GM12864 (cell line): ENCODE measurements at regions not wholly inside any gene's neighbourhood (a gene's known extent, or its start where the extent isn't known, plus 50 kb on each side); places are given as distances from the start of the nearest gene placed in this dataset.
"Not testable (repeated sequence)": the region's sequence is repeated elsewhere in the genome, so short reads cannot be mapped to it uniquely, and the experiment has no call there.

Experiments
- DNase-seq: peaks from one replicate; pipeline ENCODE4 v3.0.0-alpha.2; 2011; ENCODE audit warnings: low read depth
- H3K4me3 ChIP-seq: 2 replicates; pipeline ENCODE4 v1.5.1; 2011; ENCODE audit warnings: mild to moderate bottlenecking, low read depth, low read length, control low read depth
- TF ChIP-seq, protein P1 (sequence below): IDR thresholded peaks from 2 replicates; pipeline ENCODE4 v1.5.1; 2011; ENCODE audit warnings: low read depth, mild to moderate bottlenecking, moderate library complexity, low read length, control low read depth, inconsistent platforms; ENCODE audit errors: missing control alignments

DNA sequence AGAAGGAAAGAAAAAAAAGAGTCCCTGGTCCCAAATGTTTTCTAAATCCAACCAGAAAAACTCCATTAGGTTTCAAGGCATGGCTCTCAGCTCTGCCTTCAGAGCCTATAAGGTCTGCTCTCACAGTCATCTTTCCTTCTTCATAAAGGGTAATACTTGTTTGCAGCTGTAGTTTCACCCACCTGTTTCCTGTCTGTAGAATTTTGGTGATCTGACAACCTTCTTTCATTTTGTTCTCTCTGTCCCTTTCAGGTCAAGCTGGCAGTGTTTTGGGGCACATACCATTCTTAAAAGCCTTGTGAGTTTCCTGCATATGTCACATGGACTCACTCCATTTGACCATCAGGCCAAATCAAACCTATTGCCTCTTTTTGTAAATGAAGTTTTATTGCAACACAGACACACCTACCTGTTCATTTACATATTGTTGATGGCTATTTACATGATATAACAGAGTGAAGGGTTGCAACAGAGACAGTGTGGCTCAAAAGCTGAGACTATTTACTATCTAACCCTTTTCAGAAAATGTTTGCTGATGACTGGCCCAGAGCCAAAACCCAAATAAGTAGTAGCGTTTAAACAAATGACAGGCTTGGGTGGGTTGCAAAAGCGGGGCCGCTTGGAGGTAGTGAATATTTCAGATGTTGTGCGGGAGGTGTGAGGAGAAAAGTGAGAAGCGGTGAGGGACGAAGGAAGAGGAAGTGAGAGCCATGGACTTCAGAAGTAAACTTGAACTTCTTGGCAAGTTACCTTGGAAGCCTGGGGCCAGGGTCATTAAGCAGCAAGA is 292.7 kb upstream of the PROK2 start:
- DNase-seq = no peak
- no peak overlapping the region for H3K4me3 ChIP-seq
- TF ChIP-seq, protein P1, sequence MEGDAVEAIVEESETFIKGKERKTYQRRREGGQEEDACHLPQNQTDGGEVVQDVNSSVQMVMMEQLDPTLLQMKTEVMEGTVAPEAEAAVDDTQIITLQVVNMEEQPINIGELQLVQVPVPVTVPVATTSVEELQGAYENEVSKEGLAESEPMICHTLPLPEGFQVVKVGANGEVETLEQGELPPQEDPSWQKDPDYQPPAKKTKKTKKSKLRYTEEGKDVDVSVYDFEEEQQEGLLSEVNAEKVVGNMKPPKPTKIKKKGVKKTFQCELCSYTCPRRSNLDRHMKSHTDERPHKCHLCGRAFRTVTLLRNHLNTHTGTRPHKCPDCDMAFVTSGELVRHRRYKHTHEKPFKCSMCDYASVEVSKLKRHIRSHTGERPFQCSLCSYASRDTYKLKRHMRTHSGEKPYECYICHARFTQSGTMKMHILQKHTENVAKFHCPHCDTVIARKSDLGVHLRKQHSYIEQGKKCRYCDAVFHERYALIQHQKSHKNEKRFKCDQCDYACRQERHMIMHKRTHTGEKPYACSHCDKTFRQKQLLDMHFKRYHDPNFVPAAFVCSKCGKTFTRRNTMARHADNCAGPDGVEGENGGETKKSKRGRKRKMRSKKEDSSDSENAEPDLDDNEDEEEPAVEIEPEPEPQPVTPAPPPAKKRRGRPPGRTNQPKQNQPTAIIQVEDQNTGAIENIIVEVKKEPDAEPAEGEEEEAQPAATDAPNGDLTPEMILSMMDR = no peak

DNA sequence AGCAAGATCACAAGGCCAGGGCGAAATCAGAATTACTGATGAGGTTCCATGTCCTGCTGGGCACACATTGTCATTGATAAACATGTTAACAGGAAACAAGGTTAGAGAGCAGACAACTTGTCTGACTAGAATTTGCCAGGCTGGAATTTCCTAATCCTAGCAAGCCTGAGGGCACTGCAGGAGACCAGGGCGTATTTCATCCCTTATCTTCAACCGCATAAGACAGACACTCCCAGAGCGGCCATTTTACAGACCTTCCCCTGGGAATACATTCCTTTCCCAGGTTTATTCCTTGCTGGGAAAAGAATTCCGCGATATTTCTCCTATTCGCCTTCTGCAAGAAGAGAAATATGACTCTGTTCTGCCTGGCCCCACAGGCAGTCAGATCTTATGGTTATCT is 290.9 kb upstream of the PROK2 start:
- H3K4me3 ChIP-seq, DNase-seq: not testable (repeated sequence)

DNA sequence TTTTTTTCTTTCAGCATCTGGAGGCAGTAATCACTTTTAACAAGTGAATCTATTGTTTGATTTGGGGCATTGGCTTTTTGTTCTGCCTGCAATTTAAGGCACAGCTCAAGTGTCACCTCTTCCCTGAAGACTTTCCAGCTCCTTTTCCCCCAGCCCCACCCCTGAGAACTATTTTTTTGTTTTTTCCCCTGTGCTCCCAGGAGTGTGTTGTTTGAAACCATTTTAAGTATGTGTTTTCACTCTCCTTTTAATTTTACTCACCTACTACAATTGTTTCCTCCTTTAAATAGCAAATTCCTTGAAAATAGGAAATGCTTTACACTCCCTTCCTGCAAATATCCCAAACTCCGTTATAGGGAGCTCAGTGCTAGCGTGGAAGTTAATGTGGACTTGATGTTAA is 286.7 kb upstream of the PROK2 start:
- no peak overlapping the region for H3K4me3 ChIP-seq
- TF ChIP-seq, protein P1 = no peak
- no peak for DNase-seq

DNA sequence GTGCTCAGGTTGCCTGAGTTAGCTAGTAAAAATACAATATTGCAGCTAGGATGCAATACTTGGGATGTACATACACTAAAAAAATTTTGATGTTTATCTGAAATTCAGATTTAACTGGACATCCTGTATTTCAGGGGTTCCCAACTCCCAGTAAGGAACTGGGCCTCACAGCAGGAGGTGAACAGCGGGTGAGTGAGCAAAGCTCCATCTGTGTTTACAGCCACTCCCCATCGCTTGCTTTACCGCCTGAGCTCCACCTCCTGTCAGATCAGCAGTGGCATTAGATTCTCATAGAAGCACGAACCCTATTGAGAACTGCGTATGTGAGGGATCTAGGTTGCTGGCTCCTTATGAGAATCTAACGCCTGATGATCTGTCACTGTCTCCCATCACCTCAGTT is 285.1 kb upstream of the PROK2 start:
- DNase-seq = no peak
- no peak overlapping the region for H3K4me3 ChIP-seq
- TF ChIP-seq, protein P1 = no peak

DNA sequence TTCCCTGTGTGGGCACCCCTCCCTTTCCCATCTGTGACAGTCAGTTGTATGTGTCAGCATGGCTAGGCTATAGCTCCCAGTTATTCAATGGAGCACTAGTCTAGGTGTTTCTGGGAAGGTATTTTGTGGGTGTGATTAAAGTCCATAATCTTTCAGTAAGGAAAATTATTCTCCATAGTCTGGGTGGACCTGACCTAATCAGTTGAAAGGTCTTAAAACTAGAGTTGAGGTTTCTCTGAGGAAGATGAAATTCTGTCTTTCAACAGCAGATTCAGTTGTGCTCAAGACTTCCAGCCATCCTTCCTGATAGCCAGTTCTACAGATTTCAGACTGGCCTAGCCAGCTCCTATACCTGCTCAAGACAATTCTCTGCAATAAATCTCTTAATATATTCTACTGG is 284.6 kb upstream of the PROK2 start:
- TF ChIP-seq, protein P1 = no peak
- H3K4me3 ChIP-seq = no peak overlapping the region
- DNase-seq = no peak

DNA sequence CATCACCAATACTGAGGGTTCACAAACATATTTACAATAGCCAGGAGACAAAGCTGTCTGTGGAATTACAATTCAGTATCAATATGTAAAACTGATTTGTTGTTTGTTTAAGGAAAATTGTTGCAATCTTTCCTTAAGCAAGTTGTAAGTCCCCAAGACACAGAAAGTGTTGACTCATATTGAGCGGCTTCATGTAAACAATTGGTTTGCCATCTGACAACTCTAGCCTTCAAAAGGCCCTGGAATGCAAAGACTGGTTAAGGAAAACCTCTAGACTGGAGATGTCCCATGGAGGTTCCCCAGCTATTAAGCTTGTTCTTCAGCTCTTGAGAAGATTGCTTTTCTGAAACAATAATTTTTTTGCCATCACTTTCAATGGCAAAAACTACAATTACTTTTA is 283.7 kb upstream of the PROK2 start:
- TF ChIP-seq, protein P1 = no peak
- H3K4me3 ChIP-seq = no peak overlapping the region
- DNase-seq = no peak

DNA sequence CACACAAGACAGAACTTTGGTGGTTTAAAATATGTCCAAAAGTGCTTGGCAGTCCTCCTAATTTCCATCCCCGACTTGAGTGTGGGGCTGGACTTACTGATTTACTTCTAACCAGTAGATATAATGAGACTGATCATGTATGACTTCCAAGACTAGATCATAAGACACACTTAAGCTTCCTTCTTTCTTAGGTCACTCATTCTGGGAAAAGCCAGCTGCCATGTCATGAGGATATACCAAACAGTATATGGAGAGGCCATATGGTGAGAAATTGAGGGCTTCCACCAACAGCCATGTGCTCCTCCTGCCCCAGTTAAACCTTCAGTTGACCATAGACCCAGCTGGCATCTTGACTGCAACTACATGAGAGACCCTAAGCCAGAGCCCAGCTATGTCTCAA is 282.8 kb upstream of the PROK2 start:
- H3K4me3 ChIP-seq = no peak overlapping the region
- TF ChIP-seq, protein P1 = no peak
- no peak for DNase-seq
